Central memory CD8-positive, alpha-beta T cell (primary cell): ENCODE measurements at regions not wholly inside any gene's neighbourhood (a gene's known extent, or its start where the extent isn't known, plus 50 kb on each side); places are given as distances from the start of the nearest gene placed in this dataset.
A peak's percentile ranks its signal among the peaks of the same experiment; 100 is the strongest.

Source experiments
- ATAC-seq: fragments of 150-1000 bp; cut with Tn5 transposase; replicated peaks from 2 replicates; pipeline ENCODE4 v1.10.0; 2022; ENCODE audit warnings: mild to moderate bottlenecking, moderate FRiP score, moderate number of reproducible peaks; ENCODE audit not compliant: poor library complexity, severe bottlenecking; ENCODE audit errors: extremely low read depth
- DNase-seq, 2 donors: peaks; one replicate each; pipeline ENCODE4 v3.0.0; 2021; ENCODE audit warnings: low spot score in 2 of 2
- H3K27ac Mint-ChIP-seq: one replicate; pipeline ENCODE4 v1.8.0; 2022; ENCODE audit warnings: low read depth, mild to moderate bottlenecking, moderate library complexity, mixed read lengths
- H3K27me3 Mint-ChIP-seq: one replicate; pipeline ENCODE4 v1.8.0; 2022; ENCODE audit warnings: mixed read lengths
- H3K36me3 Mint-ChIP-seq: one replicate; pipeline ENCODE4 v1.8.0; 2022; ENCODE audit warnings: mild to moderate bottlenecking, moderate library complexity, mixed read lengths; ENCODE audit not compliant: insufficient read depth
- H3K4me1 Mint-ChIP-seq: one replicate; pipeline ENCODE4 v1.8.0; 2022; ENCODE audit warnings: mixed read lengths
- H3K4me3 Mint-ChIP-seq: one replicate; pipeline ENCODE4 v1.8.0; 2022; ENCODE audit warnings: mild to moderate bottlenecking, moderate library complexity, mixed read lengths
- H3K9me3 Mint-ChIP-seq: one replicate; pipeline ENCODE4 v1.8.0; 2022; ENCODE audit warnings: mixed read lengths

DNA sequence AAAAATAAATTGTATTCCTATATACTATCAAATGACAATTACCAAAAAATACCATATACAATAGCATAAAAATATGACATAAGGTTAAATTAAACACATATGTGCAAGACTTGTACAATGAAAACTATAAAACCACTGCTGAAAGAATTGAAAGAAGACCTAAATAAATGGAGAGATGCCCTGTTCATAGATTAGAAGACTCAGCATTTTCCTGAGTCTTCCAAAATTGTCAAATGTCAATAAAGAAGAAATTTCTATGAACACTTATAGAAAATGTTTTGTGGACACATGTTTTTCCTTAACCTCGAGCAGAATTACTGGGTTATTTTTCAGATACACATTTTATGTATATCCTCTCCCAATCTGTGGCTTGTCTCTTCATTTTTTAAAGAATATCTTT, 103.1 kb upstream of the DCLK2 start:
- Mint-ChIP-seq H3K9me3 (no peaks in the 10 kb centered on the region), H3K4me3 (no peak overlapping the region), H3K27me3 (peaks cover 30% of the 10 kb centered on the region), H3K36me3 (no peaks in the 10 kb centered on the region), H3K27ac (no peak overlapping the region), H3K4me1 (no peaks in the 10 kb centered on the region)
- ATAC-seq (no peak), DNase-seq (no peak)

GRCh38 chr4:149980121-149980682, 98.0 kb upstream of the DCLK2 start:
- DNase-seq: no peak
- H3K36me3 Mint-ChIP-seq: no peaks in the 10 kb centered on the region
- H3K27me3 Mint-ChIP-seq: no peaks in the 10 kb centered on the region
- no peak overlapping the region for H3K27ac Mint-ChIP-seq
- H3K9me3 Mint-ChIP-seq: no peaks in the 10 kb centered on the region
- no peak overlapping the region for H3K4me3 Mint-ChIP-seq
- no peaks in the 10 kb centered on the region for H3K4me1 Mint-ChIP-seq
- no peak for ATAC-seq

DNA sequence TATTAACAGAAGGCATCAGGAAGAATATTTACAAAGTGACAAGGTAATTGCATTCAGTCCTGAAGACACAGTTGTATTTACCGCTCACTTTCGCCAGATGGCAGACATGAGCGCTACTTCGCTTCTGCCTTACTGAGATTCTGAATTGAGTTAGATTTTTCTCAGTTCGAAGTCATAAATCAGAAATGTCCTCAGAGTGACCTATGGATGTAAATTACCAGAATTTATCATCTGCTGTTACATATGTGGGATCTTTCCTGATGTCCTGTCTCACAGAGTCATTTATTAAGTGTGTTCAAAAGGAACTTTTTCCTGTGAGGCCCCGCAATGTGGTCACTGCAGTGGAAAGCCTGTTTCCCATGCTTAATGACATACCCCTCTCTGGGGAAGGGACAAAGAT, 97.3 kb upstream of the DCLK2 start:
- ATAC-seq (peak; percentile 43), DNase-seq (no peak)
- Mint-ChIP-seq H3K4me3 (no peak overlapping the region), H3K27ac (no peak overlapping the region), H3K36me3 (no peaks in the 10 kb centered on the region), H3K27me3 (no peaks in the 10 kb centered on the region), H3K9me3 (no peaks in the 10 kb centered on the region), H3K4me1 (no peaks in the 10 kb centered on the region)

DNA sequence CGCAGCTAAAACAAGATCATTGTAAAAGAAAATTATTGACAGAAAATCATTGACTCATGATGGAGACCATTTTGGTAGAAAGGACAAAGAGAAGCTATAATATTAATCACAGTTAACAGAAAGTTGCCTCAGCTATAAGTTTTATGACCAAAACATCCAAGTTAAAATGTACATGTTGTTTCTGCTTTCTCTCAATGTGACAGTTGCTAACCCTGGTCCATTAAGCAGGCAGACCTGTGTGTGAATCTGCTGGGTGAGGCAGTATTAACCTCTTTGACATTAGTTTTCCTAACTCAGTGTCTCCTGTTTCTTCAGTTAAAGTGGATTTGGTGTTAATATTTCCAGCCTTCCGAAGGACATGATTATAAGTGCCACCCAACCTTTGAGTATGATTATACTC, 94.8 kb upstream of the DCLK2 start:
- ATAC-seq (no peak), DNase-seq (no peak)
- Mint-ChIP-seq H3K4me1 (no peaks in the 10 kb centered on the region), H3K27ac (no peak overlapping the region), H3K36me3 (no peaks in the 10 kb centered on the region), H3K9me3 (no peaks in the 10 kb centered on the region), H3K27me3 (no peaks in the 10 kb centered on the region), H3K4me3 (no peak overlapping the region)

DNA sequence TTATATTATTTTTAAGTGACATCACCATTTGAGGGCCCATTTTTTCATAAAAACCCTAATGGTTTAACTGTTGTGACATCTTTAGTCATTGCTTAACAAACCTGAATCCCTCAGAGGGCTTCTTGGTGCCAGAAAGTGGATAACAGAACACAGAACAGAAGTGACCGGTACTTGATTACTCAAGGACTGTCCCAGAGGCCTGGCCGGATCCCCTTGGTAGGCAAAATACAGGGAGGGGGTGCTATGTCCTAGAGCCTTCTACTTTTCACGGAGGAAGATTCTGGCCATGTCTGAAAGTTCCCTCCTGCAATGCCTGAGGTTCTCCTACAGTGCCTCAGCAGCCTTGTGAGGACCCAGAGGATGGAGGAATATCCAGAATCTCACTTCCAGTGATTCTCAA, 94.3 kb upstream of the DCLK2 start:
- H3K9me3 Mint-ChIP-seq: no peaks in the 10 kb centered on the region
- no peaks in the 10 kb centered on the region for H3K36me3 Mint-ChIP-seq
- H3K4me1 Mint-ChIP-seq: no peaks in the 10 kb centered on the region
- no peak for DNase-seq
- H3K4me3 Mint-ChIP-seq: no peak overlapping the region
- no peaks in the 10 kb centered on the region for H3K27me3 Mint-ChIP-seq
- ATAC-seq: no peak
- H3K27ac Mint-ChIP-seq: no peak overlapping the region

DNA sequence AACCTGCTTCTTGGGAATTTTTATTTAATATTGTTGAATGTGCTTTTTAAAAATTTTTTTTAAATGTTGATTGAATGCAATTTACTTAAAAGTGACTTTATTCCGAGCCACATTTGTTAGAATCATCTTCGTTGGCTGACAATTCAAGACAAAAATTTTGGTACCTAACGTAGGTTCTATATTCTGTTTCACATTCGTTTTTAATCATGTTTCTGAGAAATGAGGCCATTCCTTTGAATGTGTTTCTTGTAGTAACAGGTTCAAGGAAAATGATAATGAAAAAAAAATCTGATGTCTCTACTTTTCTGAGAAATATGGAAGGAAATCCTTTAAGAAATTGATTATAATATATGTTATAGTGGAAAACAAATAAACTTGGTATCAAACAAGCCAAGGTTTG, 92.3 kb upstream of the DCLK2 start:
- no peak for DNase-seq
- ATAC-seq: no peak

DNA sequence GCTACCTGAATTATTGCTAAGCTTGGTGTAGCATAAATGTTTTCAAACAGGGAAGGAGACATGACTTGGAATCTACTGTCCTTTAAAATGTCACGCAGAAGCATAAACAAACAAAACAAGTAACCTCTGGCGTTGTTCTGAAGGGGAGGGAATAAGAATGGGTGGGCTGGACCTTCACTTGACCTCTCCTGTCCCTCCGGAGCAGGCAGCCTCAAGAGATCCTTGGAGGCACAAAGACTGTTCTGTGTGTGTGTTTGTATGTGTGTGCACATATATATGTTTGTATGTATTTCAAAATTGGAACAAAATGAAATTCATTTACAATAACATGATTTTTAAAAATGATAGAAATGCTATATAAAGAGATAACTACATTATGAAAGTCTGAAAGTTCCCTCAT, 91.3 kb upstream of the DCLK2 start:
- H3K27ac Mint-ChIP-seq: no peak overlapping the region
- no peaks in the 10 kb centered on the region for H3K36me3 Mint-ChIP-seq
- no peak for DNase-seq
- H3K27me3 Mint-ChIP-seq: no peaks in the 10 kb centered on the region
- ATAC-seq: no peak
- no peak overlapping the region for H3K4me3 Mint-ChIP-seq
- no peaks in the 10 kb centered on the region for H3K9me3 Mint-ChIP-seq
- no peaks in the 10 kb centered on the region for H3K4me1 Mint-ChIP-seq

More for the DNA sequence above, 92.3 kb upstream of the DCLK2 start:
- Mint-ChIP-seq H3K27me3 (no peaks in the 10 kb centered on the region), H3K4me3 (no peak overlapping the region), H3K4me1 (no peaks in the 10 kb centered on the region), H3K27ac (no peak overlapping the region), H3K36me3 (no peaks in the 10 kb centered on the region), H3K9me3 (no peaks in the 10 kb centered on the region)

DNA sequence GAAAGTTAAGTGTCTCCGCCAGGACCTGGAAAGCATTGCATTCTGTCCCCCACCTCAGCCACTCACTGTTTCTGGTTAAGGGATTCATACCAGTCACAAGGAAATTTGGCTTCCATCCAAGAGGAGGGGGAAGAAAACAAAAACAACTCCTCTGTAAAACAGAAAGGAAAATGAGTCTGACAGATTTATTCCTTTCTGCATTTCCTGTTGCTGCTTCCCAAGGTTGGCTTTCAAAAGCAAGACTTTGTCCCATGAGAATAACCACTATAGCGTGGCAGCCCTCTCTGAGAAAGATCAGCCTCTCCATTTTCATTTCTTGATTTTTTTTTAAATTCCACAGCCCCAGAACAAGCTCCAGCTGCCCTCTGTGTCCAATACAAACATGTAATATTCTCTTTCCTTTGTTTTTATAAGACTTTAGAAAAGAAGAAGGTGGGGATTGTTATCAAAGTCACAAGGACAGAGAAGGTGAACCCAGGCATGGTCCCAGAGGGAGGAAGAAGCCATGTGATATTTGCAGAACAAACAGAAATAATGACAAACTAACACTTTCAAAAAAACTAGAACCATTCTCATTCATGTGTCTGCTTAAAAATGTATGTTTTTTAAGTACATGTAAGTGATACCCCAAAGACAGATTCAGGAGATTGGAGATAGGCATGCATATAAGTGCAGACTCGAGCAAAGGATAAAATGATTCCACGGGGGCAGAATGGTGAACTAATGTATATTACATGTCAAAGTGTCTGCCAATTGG, 90.7 kb upstream of the DCLK2 start:
- no peaks in the 10 kb centered on the region for H3K4me1 Mint-ChIP-seq
- H3K27me3 Mint-ChIP-seq: no peaks in the 10 kb centered on the region
- no peaks in the 10 kb centered on the region for H3K36me3 Mint-ChIP-seq
- no peak overlapping the region for H3K4me3 Mint-ChIP-seq
- H3K9me3 Mint-ChIP-seq: no peaks in the 10 kb centered on the region
- H3K27ac Mint-ChIP-seq: no peak overlapping the region
- DNase-seq (no peak), ATAC-seq (no peak)

- H3K4me1 Mint-ChIP-seq: no peaks in the 10 kb centered on the region
- H3K36me3 Mint-ChIP-seq: no peaks in the 10 kb centered on the region
- no peak for ATAC-seq
- no peaks in the 10 kb centered on the region for H3K9me3 Mint-ChIP-seq
- no peak for DNase-seq
- H3K27me3 Mint-ChIP-seq: no peaks in the 10 kb centered on the region
- H3K27ac Mint-ChIP-seq: no peak overlapping the region
- no peak overlapping the region for H3K4me3 Mint-ChIP-seq
Measured at GRCh38 chr4:149988087-149988410, 90.2 kb upstream of the DCLK2 start.

GRCh38 chr4:149993030-149993429, 85.2 kb upstream of the DCLK2 start:
- DNase-seq: no peak
- H3K4me1 Mint-ChIP-seq: no peaks in the 10 kb centered on the region
- no peaks in the 10 kb centered on the region for H3K27me3 Mint-ChIP-seq
- no peaks in the 10 kb centered on the region for H3K9me3 Mint-ChIP-seq
- H3K4me3 Mint-ChIP-seq: no peak overlapping the region
- H3K27ac Mint-ChIP-seq: no peak overlapping the region
- ATAC-seq: no peak
- no peaks in the 10 kb centered on the region for H3K36me3 Mint-ChIP-seq

DNA sequence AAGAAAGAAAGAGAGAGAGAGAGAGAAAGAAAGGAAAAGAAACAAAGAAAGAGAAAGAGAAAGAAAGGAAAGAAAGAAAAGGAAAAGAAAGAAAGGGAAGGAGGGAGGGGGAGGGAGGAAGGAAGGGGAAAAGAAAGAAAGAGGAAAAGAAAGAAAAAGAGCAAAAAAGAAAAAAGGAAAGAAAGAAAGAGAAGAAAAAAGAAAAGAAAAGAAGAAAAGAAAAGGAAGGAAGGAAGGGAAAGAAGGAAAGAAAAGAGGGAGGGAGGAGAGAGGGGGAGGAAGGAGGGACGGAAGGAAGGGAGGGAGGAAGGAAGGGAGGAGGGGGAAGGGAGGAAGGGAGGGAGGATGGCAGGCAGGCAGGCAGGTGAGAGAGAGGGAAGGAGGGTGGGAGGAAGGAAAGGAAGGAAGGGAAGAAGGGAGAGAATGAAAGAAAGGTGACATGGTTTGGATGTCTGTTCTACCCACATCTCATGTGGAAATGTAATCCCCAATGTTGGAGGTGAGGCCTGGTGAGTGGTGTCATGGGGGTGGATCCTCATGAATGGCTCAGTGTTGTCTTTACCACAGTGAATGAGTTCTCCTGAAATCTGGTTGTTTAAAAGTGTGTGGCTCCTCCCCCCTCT, 83.0 kb upstream of the DCLK2 start:
- Mint-ChIP-seq H3K36me3 (no peaks in the 10 kb centered on the region), H3K9me3 (no peaks in the 10 kb centered on the region), H3K4me3 (no peak overlapping the region)

GRCh38 chr4:149997881-149998421, 80.3 kb upstream of the DCLK2 start:
- Mint-ChIP-seq H3K27ac (no peak overlapping the region), H3K36me3 (no peaks in the 10 kb centered on the region), H3K27me3 (peaks cover 17% of the 10 kb centered on the region), H3K9me3 (no peaks in the 10 kb centered on the region), H3K4me3 (no peak overlapping the region), H3K4me1 (no peaks in the 10 kb centered on the region)
- ATAC-seq (no peak), DNase-seq (no peak)

More for the DNA sequence above, 83.0 kb upstream of the DCLK2 start:
- ATAC-seq (no peak), DNase-seq (no peak)
- H3K27me3 Mint-ChIP-seq: peaks cover 5% of the 10 kb centered on the region
- no peaks in the 10 kb centered on the region for H3K4me1 Mint-ChIP-seq
- peak overlapping the region; percentile 35 for H3K27ac Mint-ChIP-seq

DNA sequence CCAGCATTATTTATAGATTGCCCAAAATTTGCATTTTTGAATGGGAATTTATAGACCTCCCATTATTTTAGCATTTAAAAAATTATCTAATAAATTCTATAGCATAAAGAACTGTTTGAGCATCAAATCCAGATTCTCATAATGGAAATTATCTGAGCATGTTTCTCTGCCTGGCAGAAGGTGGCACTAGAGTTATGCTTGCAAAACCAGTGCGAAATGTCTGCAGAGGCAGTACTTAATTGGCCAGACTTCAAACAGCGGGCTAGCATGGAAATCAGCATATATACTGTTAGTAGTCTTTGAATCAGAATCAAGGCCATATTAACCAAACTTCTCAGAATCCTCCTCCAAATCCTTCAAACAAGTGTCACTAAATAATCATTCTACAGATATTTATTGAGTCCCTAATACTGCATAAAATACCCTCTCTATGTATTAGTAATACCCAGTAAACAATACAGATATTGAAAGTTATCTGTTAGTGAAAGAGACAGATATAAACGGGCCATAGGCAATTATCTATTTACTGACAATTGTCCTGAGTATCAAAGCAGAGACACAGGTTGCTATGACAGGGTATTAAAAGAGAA, 78.7 kb upstream of the DCLK2 start:
- DNase-seq (no peak), ATAC-seq (no peak)
- H3K27me3 Mint-ChIP-seq: peaks cover 17% of the 10 kb centered on the region
- no peaks in the 10 kb centered on the region for H3K9me3 Mint-ChIP-seq
- no peaks in the 10 kb centered on the region for H3K36me3 Mint-ChIP-seq
- no peaks in the 10 kb centered on the region for H3K4me1 Mint-ChIP-seq
- no peak overlapping the region for H3K4me3 Mint-ChIP-seq
- no peak overlapping the region for H3K27ac Mint-ChIP-seq
